ENCODE measurements at regions not wholly inside any gene's neighbourhood (a gene's known extent, or its start where the extent isn't known, plus 50 kb on each side); places are given as distances from the start of the nearest gene placed in this dataset.
"Not testable (repeated sequence)": the region's sequence is repeated elsewhere in the genome, so short reads cannot be mapped to it uniquely, and the experiment has no call there.

GRCh38 chr5:26485146-26485860 is 553.1 kb downstream of the CDH9 start:
- TF ChIP-seq POLR2AphosphoS5, CTCF (IDR thresholded peaks at IDR 0.05): not testable (repeated sequence)

All from prostate gland (tissue), 2 donors.